NCI-H2107 treated with DMSO at 0.1 percent for 48 hours (cell line): ENCODE measurements at regions not wholly inside any gene's neighbourhood (a gene's known extent, or its start where the extent isn't known, plus 50 kb on each side); places are given as distances from the start of the nearest gene placed in this dataset.

Experiments used
- DNase-seq: peaks from one replicate; lab custom pipeline; 2025; ENCODE audit not compliant: unreplicated experiment; lab: John Stamatoyannopoulos, UW

DNA sequence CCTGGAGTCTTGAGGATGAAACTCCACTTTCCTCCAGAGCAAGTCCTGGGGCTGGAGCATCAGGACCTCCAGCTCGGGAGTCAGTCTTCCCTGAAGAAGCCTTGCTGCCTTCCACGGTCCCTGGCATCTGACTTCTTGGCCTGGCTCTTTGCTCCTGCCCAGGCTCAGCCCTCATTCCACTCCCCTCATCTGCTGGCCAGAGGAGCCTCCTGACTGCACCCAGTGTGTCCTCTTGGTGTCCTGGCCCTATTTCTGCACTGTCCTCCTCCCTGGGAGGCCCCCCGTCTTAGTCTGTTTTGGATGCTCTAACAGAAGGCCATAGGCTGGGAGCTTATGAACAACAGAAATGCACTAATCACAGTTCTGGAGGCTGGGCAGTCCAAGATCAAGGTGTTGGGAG is 231.5 kb downstream of the LOXHD1 start:
- DNase-seq = no peak

GRCh38 chr18:46426021-46426678 is 230.9 kb downstream of the LOXHD1 start:
- DNase-seq = no peak

DNA sequence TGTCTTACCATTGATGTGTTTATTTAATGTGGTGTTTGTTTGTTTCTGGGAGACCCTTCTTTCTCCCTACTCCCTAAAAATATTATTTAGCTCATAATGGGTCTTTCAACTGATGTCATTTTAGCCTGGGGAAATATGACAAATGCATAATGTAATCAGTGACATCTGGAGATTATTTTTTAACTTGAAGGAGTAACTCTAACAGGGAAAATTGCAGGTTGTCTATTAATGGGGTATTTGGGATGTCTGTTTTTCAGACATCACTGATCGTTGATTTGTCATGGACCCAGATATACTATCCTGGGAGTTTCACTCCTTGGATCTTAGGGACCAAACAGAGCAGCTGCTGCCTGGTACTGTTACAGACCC is 230.4 kb downstream of the LOXHD1 start:
- DNase-seq = no peak
